ENCODE measurements at regions not wholly inside any gene's neighbourhood (a gene's known extent, or its start where the extent isn't known, plus 50 kb on each side); places are given as distances from the start of the nearest gene placed in this dataset.
"Not testable (repeated sequence)": the region's sequence is repeated elsewhere in the genome, so short reads cannot be mapped to it uniquely, and the experiment has no call there.

- no peaks in the 10 kb centered on the region for H3K36me3 ChIP-seq (ENCODE audit: insufficient read depth, low read length)
- no peak overlapping the region for H3K9ac ChIP-seq (ENCODE audit: low read length)
- no peak overlapping the region for H2AFZ ChIP-seq (ENCODE audit: low read depth, low read length)
- H3K27ac ChIP-seq (ENCODE audit: low read depth, low read length) = no peak overlapping the region
- H3K4me1 Mint-ChIP-seq (ENCODE audit: low read depth, unreplicated experiment) = peaks cover 12% of the 10 kb centered on the region
- H3K4me2 ChIP-seq (ENCODE audit: low read length) = no peak overlapping the region
- no peak overlapping the region for H3K4me3 ChIP-seq (ENCODE audit: insufficient read depth, low read depth, low read length)
- DNase-seq (ENCODE audit: low read depth) (no peak), FAIRE-seq (no peak)
- H3K9me3 Mint-ChIP-seq (ENCODE audit: unreplicated experiment) = peaks cover 1% of the 10 kb centered on the region
- no peaks in the 10 kb centered on the region for H3K27me3 ChIP-seq (ENCODE audit: insufficient read depth, low read length)
- H3K9me3 ChIP-seq (ENCODE audit: insufficient read depth, low read depth, low read length) = no peaks in the 10 kb centered on the region
- H3K79me2 ChIP-seq (ENCODE audit: insufficient read depth, low read length) = no peaks in the 10 kb centered on the region
- no peaks in the 10 kb centered on the region for H4K20me1 ChIP-seq (ENCODE audit: insufficient read depth, low read length)
- H3K36me3 Mint-ChIP-seq (ENCODE audit: low read depth, unreplicated experiment) = no peaks in the 10 kb centered on the region
- peak overlapping the region; percentile 18 for H3K27ac Mint-ChIP-seq (ENCODE audit: unreplicated experiment)
- TF ChIP-seq CTCF (IDR thresholded peaks at IDR 0.05; ENCODE audit: insufficient read depth, low read depth, low read length) (no peak), EZH2 (IDR thresholded peaks at IDR 0.05; ENCODE audit: insufficient read depth, low read length) (no peak)
- peaks cover 36% of the 10 kb centered on the region for H3K27me3 Mint-ChIP-seq (ENCODE audit: low read depth, unreplicated experiment)
- peaks cover 18% of the 10 kb centered on the region for H3K4me1 ChIP-seq (ENCODE audit: insufficient read depth, low read length)
- no peak overlapping the region for H3K4me3 Mint-ChIP-seq (ENCODE audit: unreplicated experiment)
These were observed 67.5 kb upstream of the SMAD6 start for GRCh38 chr15:66634540-66634939.

- Histone ChIP-seq H3K27ac (ENCODE audit: low read depth, low read length) (no peak overlapping the region), H3K9ac (ENCODE audit: low read length) (no peak overlapping the region), H4K20me1 (ENCODE audit: insufficient read depth, low read length) (no peaks in the 10 kb centered on the region), H3K79me2 (ENCODE audit: insufficient read depth, low read length) (no peaks in the 10 kb centered on the region), H3K36me3 (ENCODE audit: insufficient read depth, low read length) (no peaks in the 10 kb centered on the region), H3K4me1 (ENCODE audit: insufficient read depth, low read length) (peaks cover 22% of the 10 kb centered on the region), H2AFZ (ENCODE audit: low read depth, low read length) (no peak overlapping the region), H3K9me3 (ENCODE audit: insufficient read depth, low read depth, low read length) (no peaks in the 10 kb centered on the region), H3K4me3 (ENCODE audit: insufficient read depth, low read depth, low read length) (no peak overlapping the region), H3K27me3 (ENCODE audit: insufficient read depth, low read length) (no peaks in the 10 kb centered on the region), H3K4me2 (ENCODE audit: low read length) (no peak overlapping the region)
- no peak overlapping the region for H3K4me3 Mint-ChIP-seq (ENCODE audit: unreplicated experiment)
- H3K9me3 Mint-ChIP-seq (ENCODE audit: unreplicated experiment) = peaks cover 1% of the 10 kb centered on the region
- DNase-seq (ENCODE audit: low read depth) = no peak
- TF ChIP-seq EZH2 (IDR thresholded peaks at IDR 0.05; ENCODE audit: insufficient read depth, low read length) (no peak), CTCF (IDR thresholded peaks at IDR 0.05; ENCODE audit: insufficient read depth, low read depth, low read length) (no peak)
- H3K27me3 Mint-ChIP-seq (ENCODE audit: low read depth, unreplicated experiment) = peaks cover 38% of the 10 kb centered on the region
- no peaks in the 10 kb centered on the region for H3K36me3 Mint-ChIP-seq (ENCODE audit: low read depth, unreplicated experiment)
- peaks cover 12% of the 10 kb centered on the region for H3K4me1 Mint-ChIP-seq (ENCODE audit: low read depth, unreplicated experiment)
- H3K27ac Mint-ChIP-seq (ENCODE audit: unreplicated experiment) = peak overlapping the region; percentile 18
- no peak for FAIRE-seq
These were observed 67.0 kb upstream of the SMAD6 start for GRCh38 chr15:66635006-66635405.

DNA sequence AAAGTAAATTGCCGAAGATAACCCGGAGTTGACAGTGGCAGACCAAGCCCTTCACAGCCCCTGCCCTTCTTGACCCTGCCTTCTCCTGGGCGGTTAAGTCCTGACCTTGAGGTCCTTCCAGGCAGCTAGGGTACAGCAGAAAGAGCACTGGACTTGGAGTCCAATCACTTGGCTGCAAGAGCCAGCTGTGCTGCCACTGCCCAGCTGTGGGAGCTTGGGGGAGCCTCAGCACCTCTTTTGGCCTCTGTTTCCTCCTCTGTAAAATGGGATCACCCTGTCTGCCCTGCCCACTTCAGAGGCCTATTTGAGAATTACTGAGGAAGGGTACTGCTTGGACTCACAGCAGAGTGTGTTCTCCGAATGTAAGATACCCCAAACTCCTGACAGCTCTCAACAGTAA lies 66.2 kb upstream of the SMAD6 start:
- no peak overlapping the region for H3K27ac ChIP-seq (ENCODE audit: low read depth, low read length)
- no peak overlapping the region for H3K4me2 ChIP-seq (ENCODE audit: low read length)
- H4K20me1 ChIP-seq (ENCODE audit: insufficient read depth, low read length) = no peaks in the 10 kb centered on the region
- H3K4me1 Mint-ChIP-seq (ENCODE audit: low read depth, unreplicated experiment) = peaks cover 6% of the 10 kb centered on the region
- H3K27ac Mint-ChIP-seq (ENCODE audit: unreplicated experiment) = no peak overlapping the region
- H3K9me3 Mint-ChIP-seq (ENCODE audit: unreplicated experiment) = no peaks in the 10 kb centered on the region
- TF ChIP-seq EZH2 (IDR thresholded peaks at IDR 0.05; ENCODE audit: insufficient read depth, low read length) = no peak
- TF ChIP-seq CTCF (IDR thresholded peaks at IDR 0.05; ENCODE audit: insufficient read depth, low read depth, low read length) = no peak
- no peak overlapping the region for H3K4me3 Mint-ChIP-seq (ENCODE audit: unreplicated experiment)
- FAIRE-seq = no peak
- H3K9me3 ChIP-seq (ENCODE audit: insufficient read depth, low read depth, low read length) = no peaks in the 10 kb centered on the region
- peaks cover 18% of the 10 kb centered on the region for H3K4me1 ChIP-seq (ENCODE audit: insufficient read depth, low read length)
- no peaks in the 10 kb centered on the region for H3K36me3 Mint-ChIP-seq (ENCODE audit: low read depth, unreplicated experiment)
- no peak overlapping the region for H2AFZ ChIP-seq (ENCODE audit: low read depth, low read length)
- peaks cover 38% of the 10 kb centered on the region for H3K27me3 Mint-ChIP-seq (ENCODE audit: low read depth, unreplicated experiment)
- H3K4me3 ChIP-seq (ENCODE audit: insufficient read depth, low read depth, low read length) = no peak overlapping the region
- H3K79me2 ChIP-seq (ENCODE audit: insufficient read depth, low read length) = no peaks in the 10 kb centered on the region
- DNase-seq (ENCODE audit: low read depth) = no peak
- H3K36me3 ChIP-seq (ENCODE audit: insufficient read depth, low read length) = no peaks in the 10 kb centered on the region
- no peak overlapping the region for H3K9ac ChIP-seq (ENCODE audit: low read length)
- no peaks in the 10 kb centered on the region for H3K27me3 ChIP-seq (ENCODE audit: insufficient read depth, low read length)

DNA sequence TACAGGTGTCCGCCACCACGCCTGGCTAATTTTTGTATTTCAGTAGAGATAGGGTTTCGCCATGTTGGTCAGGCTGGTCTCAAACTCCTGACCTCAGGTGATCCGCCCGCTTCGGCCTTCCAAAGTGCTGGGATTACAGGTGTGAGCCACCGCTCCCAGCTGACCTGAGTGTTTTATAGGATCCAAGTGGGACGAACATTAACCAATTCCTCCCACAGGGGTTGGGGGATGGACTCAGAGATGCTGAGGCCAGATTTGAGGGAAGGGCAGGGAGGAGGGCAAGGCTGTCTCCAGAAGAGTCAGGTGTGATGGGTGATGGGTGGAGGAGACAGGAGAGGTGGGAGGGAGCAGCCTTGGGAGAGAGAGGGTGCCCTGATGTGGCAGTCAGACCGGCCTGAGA lies 65.0 kb upstream of the SMAD6 start:
- H2AFZ ChIP-seq (ENCODE audit: low read depth, low read length); H3K36me3 ChIP-seq (ENCODE audit: insufficient read depth, low read length); H3K4me3 ChIP-seq (ENCODE audit: insufficient read depth, low read depth, low read length); H3K36me3 Mint-ChIP-seq (ENCODE audit: low read depth, unreplicated experiment); H3K27ac Mint-ChIP-seq (ENCODE audit: unreplicated experiment); H3K9me3 ChIP-seq (ENCODE audit: insufficient read depth, low read depth, low read length); H4K20me1 ChIP-seq (ENCODE audit: insufficient read depth, low read length); H3K79me2 ChIP-seq (ENCODE audit: insufficient read depth, low read length); H3K9ac ChIP-seq (ENCODE audit: low read length); H3K4me2 ChIP-seq (ENCODE audit: low read length); H3K4me3 Mint-ChIP-seq (ENCODE audit: unreplicated experiment); H3K4me1 Mint-ChIP-seq (ENCODE audit: low read depth, unreplicated experiment); H3K9me3 Mint-ChIP-seq (ENCODE audit: unreplicated experiment); H3K27me3 ChIP-seq (ENCODE audit: insufficient read depth, low read length); DNase-seq (ENCODE audit: low read depth); H3K27ac ChIP-seq (ENCODE audit: low read depth, low read length); FAIRE-seq: not testable (repeated sequence)
- peaks cover 11% of the 10 kb centered on the region for H3K4me1 ChIP-seq (ENCODE audit: insufficient read depth, low read length)
- H3K27me3 Mint-ChIP-seq (ENCODE audit: low read depth, unreplicated experiment) = peaks cover 38% of the 10 kb centered on the region

Data from astrocyte (in vitro differentiated cells and primary cell).